Upper lobe of left lung (tissue), 4 donors: ENCODE measurements at regions not wholly inside any gene's neighbourhood (a gene's known extent, or its start where the extent isn't known, plus 50 kb on each side); places are given as distances from the start of the nearest gene placed in this dataset.

Source experiments
- CTCF ChIP-seq, 6 experiments: fragments of 450-650 bp in 4 of 6; fragments of 200-600 bp in 2 of 6; sonication (generic) in 2 of 6; IDR thresholded peaks; one replicate each; pipeline ENCODE4 v1.5.1; 2016 to 2019; ENCODE audit warnings: antibody characterized with exemption in 6 of 6
- EP300 ChIP-seq, 4 donors: sonication (generic); formaldehyde crosslinking; IDR thresholded peaks; one replicate each; pipeline ENCODE4 v1.5.1; 2017; ENCODE audit warnings: antibody characterized with exemption in 4 of 4, control low read depth in 2 of 4
- POLR2A ChIP-seq, 4 donors: fragments of 450-650 bp; IDR thresholded peaks; one replicate each; pipeline ENCODE4 v1.5.1; 2016 to 2017; ENCODE audit warnings: antibody characterized with exemption in 4 of 4, mild to moderate bottlenecking in 2 of 4
- POLR2AphosphoS5 ChIP-seq, 2 donors: sonication (generic); formaldehyde crosslinking; IDR thresholded peaks; one replicate each; pipeline ENCODE4 v1.5.1; 2017; ENCODE audit warnings: antibody characterized with exemption in 2 of 2

- TF ChIP-seq CTCF (IDR thresholded peaks at IDR 0.05) (no peak), POLR2AphosphoS5 (IDR thresholded peaks at IDR 0.05) (no peak), POLR2A (IDR thresholded peaks at IDR 0.05) (no peak), EP300 (IDR thresholded peaks at IDR 0.05) (no peak)
These were observed 386.2 kb downstream of the THBS2 start for GRCh38 chr6:168867247-168868102.
